NCI-H1092 (cell line): ENCODE measurements at regions not wholly inside any gene's neighbourhood (a gene's known extent, or its start where the extent isn't known, plus 50 kb on each side); places are given as distances from the start of the nearest gene placed in this dataset.
"Not testable (repeated sequence)": the region's sequence is repeated elsewhere in the genome, so short reads cannot be mapped to it uniquely, and the experiment has no call there.

ENCODE experiments used
- DNase-seq: peaks from one replicate; lab custom pipeline; 2025; lab: John Stamatoyannopoulos, UW

GRCh38 chr2:446963-447530, 159.2 kb upstream of the ALKAL2 start:
- DNase-seq: no peak

- no peak for DNase-seq
Measured at GRCh38 chr2:446303-446874, 158.5 kb upstream of the ALKAL2 start.

GRCh38 chr2:445896-446295, 158.0 kb upstream of the ALKAL2 start:
- no peak for DNase-seq

- DNase-seq: no peak
Measured at GRCh38 chr2:444937-445884, 157.3 kb upstream of the ALKAL2 start.

GRCh38 chr2:443741-444140, 155.8 kb upstream of the ALKAL2 start:
- DNase-seq: no peak

GRCh38 chr2:443216-443615, 155.3 kb upstream of the ALKAL2 start:
- DNase-seq: no peak

GRCh38 chr2:441258-442022, 153.5 kb upstream of the ALKAL2 start:
- no peak for DNase-seq

GRCh38 chr2:440403-440740, 152.5 kb upstream of the ALKAL2 start:
- no peak for DNase-seq

GRCh38 chr2:439556-440402, 151.9 kb upstream of the ALKAL2 start:
- DNase-seq: no peak

GRCh38 chr2:439077-439476, 151.2 kb upstream of the ALKAL2 start:
- no peak for DNase-seq

- peak; percentile 14 for DNase-seq
Measured at GRCh38 chr2:437756-438393, 150.0 kb upstream of the ALKAL2 start.

- no peak for DNase-seq
Measured at GRCh38 chr2:437180-437579, 149.3 kb upstream of the ALKAL2 start.

GRCh38 chr2:436205-436604, 148.3 kb upstream of the ALKAL2 start:
- DNase-seq: no peak

GRCh38 chr2:434625-435024, 146.7 kb upstream of the ALKAL2 start:
- no peak for DNase-seq

GRCh38 chr2:433216-433615, 145.3 kb upstream of the ALKAL2 start:
- DNase-seq: no peak

GRCh38 chr2:430291-431040, 142.6 kb upstream of the ALKAL2 start:
- DNase-seq: no peak

- no peak for DNase-seq
Measured at GRCh38 chr2:429575-430254, 141.8 kb upstream of the ALKAL2 start.

- no peak for DNase-seq
Measured at GRCh38 chr2:429142-429541, 141.3 kb upstream of the ALKAL2 start.

- no peak for DNase-seq
Measured at GRCh38 chr2:428591-428990, 140.7 kb upstream of the ALKAL2 start.

GRCh38 chr2:426696-427095, 138.8 kb upstream of the ALKAL2 start:
- DNase-seq: not testable (repeated sequence)
